NCI-H1930 (cell line): ENCODE measurements at regions not wholly inside any gene's neighbourhood (a gene's known extent, or its start where the extent isn't known, plus 50 kb on each side); places are given as distances from the start of the nearest gene placed in this dataset.

Experiments used
- DNase-seq, 2 experiments: peaks; one replicate each; lab custom pipeline; 2025; lab: John Stamatoyannopoulos, UW

GRCh38 chr1:168964478-168964877 is 142.0 kb upstream of the ATP1B1 start:
- no peak for DNase-seq

GRCh38 chr1:168966217-168966616 is 140.3 kb upstream of the ATP1B1 start:
- DNase-seq = no peak

GRCh38 chr1:168966636-168967035 is 139.9 kb upstream of the ATP1B1 start:
- no peak for DNase-seq

GRCh38 chr1:168970926-168971659 is 135.4 kb upstream of the ATP1B1 start:
- DNase-seq = no peak

GRCh38 chr1:168972225-168972624 is 134.3 kb upstream of the ATP1B1 start:
- no peak for DNase-seq

GRCh38 chr1:168972887-168973286 is 133.6 kb upstream of the ATP1B1 start:
- DNase-seq = no peak

- DNase-seq = no peak
These were observed 132.4 kb upstream of the ATP1B1 start for GRCh38 chr1:168974117-168974516.

- DNase-seq = no peak
These were observed 131.9 kb upstream of the ATP1B1 start for GRCh38 chr1:168974611-168975010.

- no peak for DNase-seq
These were observed 130.2 kb upstream of the ATP1B1 start for GRCh38 chr1:168976267-168976666.

GRCh38 chr1:168977618-168978017 is 128.9 kb upstream of the ATP1B1 start:
- DNase-seq = no peak

- DNase-seq = no peak
These were observed 127.2 kb upstream of the ATP1B1 start for GRCh38 chr1:168979276-168979675.

- DNase-seq = no peak
These were observed 126.3 kb upstream of the ATP1B1 start for GRCh38 chr1:168980180-168980579.

GRCh38 chr1:168980656-168981055 is 125.8 kb upstream of the ATP1B1 start:
- DNase-seq = no peak

GRCh38 chr1:168982778-168983177 is 123.7 kb upstream of the ATP1B1 start:
- DNase-seq = no peak

- DNase-seq = no peak
These were observed 119.2 kb upstream of the ATP1B1 start for GRCh38 chr1:168987330-168987729.

GRCh38 chr1:168987923-168988322 is 118.6 kb upstream of the ATP1B1 start:
- DNase-seq = no peak

- DNase-seq = no peak
These were observed 116.5 kb upstream of the ATP1B1 start for GRCh38 chr1:168989985-168990384.

- no peak for DNase-seq
These were observed 114.6 kb upstream of the ATP1B1 start for GRCh38 chr1:168991667-168992475.

GRCh38 chr1:169001353-169001752 is 105.1 kb upstream of the ATP1B1 start:
- DNase-seq = no peak

- DNase-seq = no peak
These were observed 102.5 kb upstream of the ATP1B1 start for GRCh38 chr1:169003864-169004516.

GRCh38 chr1:169005776-169006175 is 100.7 kb upstream of the ATP1B1 start:
- no peak for DNase-seq

GRCh38 chr1:169009666-169010065 is 96.8 kb upstream of the ATP1B1 start:
- DNase-seq = no peak

GRCh38 chr1:169012416-169012815 is 94.1 kb upstream of the ATP1B1 start:
- DNase-seq = no peak
